Keratinocyte (primary cell): ENCODE measurements at regions not wholly inside any gene's neighbourhood (a gene's known extent, or its start where the extent isn't known, plus 50 kb on each side); places are given as distances from the start of the nearest gene placed in this dataset.

Source experiments
- DNase-seq: peaks from one replicate; pipeline ENCODE4 v3.0.0-alpha.2; 2011; ENCODE audit warnings: low read depth, missing footprints, low spot score
- FAIRE-seq: peaks from 2 replicates; lab custom pipeline; 2011; peaks lifted over from hg19 to GRCh38; lab: Jason Lieb, UNC
- H2AFZ ChIP-seq: 2 replicates; pipeline ENCODE4 v1.6.0; 2012; ENCODE audit warnings: low read length, control low read depth, inconsistent platforms; ENCODE audit not compliant: control insufficient read depth
- H3K27ac ChIP-seq: 2 replicates; pipeline ENCODE4 v1.5.1; 2011; ENCODE audit warnings: low read length; ENCODE audit not compliant: control insufficient read depth, insufficient read depth
- H3K27me3 ChIP-seq: 3 replicates; pipeline ENCODE4 v1.6.0; 2011; ENCODE audit warnings: low read length; ENCODE audit not compliant: control insufficient read depth, insufficient read depth; ENCODE audit errors: extremely low read depth
- H3K36me3 ChIP-seq, 2 experiments: 2 replicates in 1 of 2; 3 replicates in 1 of 2; pipeline ENCODE4 v1.5.1; 2011; ENCODE audit warnings: low read length in 2 of 2, mild to moderate bottlenecking in 1 of 2; ENCODE audit not compliant: control insufficient read depth in 2 of 2, insufficient read depth in 2 of 2; ENCODE audit errors: extremely low read depth in 1 of 2
- H3K4me1 ChIP-seq: 3 replicates; pipeline ENCODE4 v1.5.1; 2011; ENCODE audit warnings: low read length; ENCODE audit not compliant: control insufficient read depth, insufficient read depth; ENCODE audit errors: extremely low read depth
- H3K4me2 ChIP-seq: 3 replicates; pipeline ENCODE4 v1.6.0; 2011; ENCODE audit warnings: low read depth, low read length; ENCODE audit not compliant: control insufficient read depth, insufficient read depth; ENCODE audit errors: extremely low read depth
- H3K4me3 ChIP-seq, 3 experiments: fragments of 200-600 bp in 1 of 3; sonication (generic) in 1 of 3; 2 replicates in 2 of 3; 3 replicates in 1 of 3; pipeline ENCODE4 v1.5.1; 2011 to 2016; ENCODE audit warnings: low read length in 3 of 3, mild to moderate bottlenecking in 3 of 3, control low read depth in 2 of 3, inconsistent platforms in 1 of 3, low read depth in 1 of 3, mixed read lengths in 1 of 3, mixed run types in 1 of 3, moderate library complexity in 1 of 3; ENCODE audit not compliant: control insufficient read depth in 2 of 3, insufficient read depth in 2 of 3; ENCODE audit errors: extremely low read depth in 1 of 3
- H3K79me2 ChIP-seq: 2 replicates; pipeline ENCODE4 v1.6.0; 2012; ENCODE audit warnings: low read length; ENCODE audit not compliant: control insufficient read depth, insufficient read depth
- H3K9ac ChIP-seq: 3 replicates; pipeline ENCODE4 v1.6.0; 2011; ENCODE audit warnings: low read length; ENCODE audit not compliant: control insufficient read depth, insufficient read depth; ENCODE audit errors: extremely low read depth
- H3K9me1 ChIP-seq: 3 replicates; pipeline ENCODE4 v1.6.0; 2011; ENCODE audit warnings: low read length; ENCODE audit not compliant: control insufficient read depth, insufficient read depth; ENCODE audit errors: extremely low read depth
- H3K9me3 ChIP-seq: 2 replicates; pipeline ENCODE4 v1.5.1; 2012; ENCODE audit warnings: low read depth, low read length; ENCODE audit not compliant: control insufficient read depth
- H4K20me1 ChIP-seq: 3 replicates; pipeline ENCODE4 v1.6.0; 2011; ENCODE audit warnings: low read length; ENCODE audit not compliant: control insufficient read depth, insufficient read depth; ENCODE audit errors: extremely low read depth
- CTCF ChIP-seq, 3 experiments: IDR thresholded peaks in 1 of 3; conservative IDR thresholded peaks in 1 of 3; optimal IDR thresholded peaks in 1 of 3; 2 replicates in 2 of 3; 3 replicates in 1 of 3; pipeline versions ENCODE3 to v1.5.1; 2011; ENCODE audit warnings: low read length in 3 of 3, mild to moderate bottlenecking in 3 of 3, moderate library complexity in 2 of 3, control low read depth in 1 of 3, inconsistent platforms in 1 of 3; ENCODE audit not compliant: insufficient read depth in 2 of 3; ENCODE audit errors: extremely low read depth in 1 of 3
- EZH2 ChIP-seq: IDR thresholded peaks from one replicate; pipeline ENCODE4 v1.6.1; 2012; ENCODE audit warnings: inconsistent platforms, mild to moderate bottlenecking, low read length, moderate library complexity
- dilution Hi-C: fragments of 300-500 bp; cut with MboI; formaldehyde crosslinking; loops from one replicate; pipeline ENCODE4 v1.7.0; 2020; ENCODE audit warnings: low sequenced_read_pairs; ENCODE audit not compliant: extremely low pct_ligation_motif_present

- Histone ChIP-seq H4K20me1 (no peaks in the 10 kb centered on the region), H3K36me3 (no peaks in the 10 kb centered on the region), H3K27me3 (no peaks in the 10 kb centered on the region), H3K27ac (no peak overlapping the region), H3K9me1 (no peaks in the 10 kb centered on the region), H3K9me3 (no peaks in the 10 kb centered on the region), H3K79me2 (no peaks in the 10 kb centered on the region), H3K9ac (no peak overlapping the region), H3K4me1 (no peaks in the 10 kb centered on the region), H2AFZ (no peak overlapping the region), H3K4me2 (no peak overlapping the region), H3K4me3 (no peak overlapping the region)
- no peak for TF ChIP-seq CTCF (optimal IDR thresholded peaks at IDR 0.05 in 1 of 3, IDR thresholded peaks at IDR 0.05 in 1 of 3, conservative IDR thresholded peaks at IDR 0.05 in 1 of 3; ENCODE audit: extremely low read depth in 1 of 3, insufficient read depth in 2 of 3, low read length in 3 of 3)
- TF ChIP-seq EZH2 = no peak
- dilution Hi-C loops = no loop called here
- DNase-seq (no peak), FAIRE-seq (no peak)
These were observed 1372.9 kb upstream of the ADGRL2 start for GRCh38 chr1:80427881-80428280.

DNA sequence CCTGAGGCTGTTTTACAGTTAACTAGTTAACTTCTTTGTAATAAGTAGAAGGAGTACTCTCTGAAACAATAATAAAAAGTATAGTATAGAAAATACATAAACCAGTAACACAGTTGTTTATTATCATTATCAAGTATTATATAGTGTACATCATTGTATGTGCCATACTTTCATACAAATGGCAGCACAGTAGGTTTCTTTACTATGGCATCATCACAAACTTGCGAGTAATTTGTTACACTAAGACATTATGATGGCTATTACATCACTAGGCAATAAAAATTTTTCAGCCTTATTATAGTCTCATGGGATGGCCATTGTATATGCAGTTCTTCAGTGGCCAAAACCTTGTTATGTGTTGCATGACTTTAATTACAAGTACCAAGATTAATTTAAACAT is 1376.5 kb upstream of the ADGRL2 start:
- Histone ChIP-seq H3K4me1 (no peaks in the 10 kb centered on the region), H3K9me3 (no peaks in the 10 kb centered on the region), H3K9me1 (no peaks in the 10 kb centered on the region), H3K4me2 (no peak overlapping the region), H3K4me3 (no peak overlapping the region), H3K27ac (no peak overlapping the region), H2AFZ (no peak overlapping the region), H3K9ac (no peak overlapping the region), H3K27me3 (no peaks in the 10 kb centered on the region), H3K36me3 (no peaks in the 10 kb centered on the region), H4K20me1 (no peaks in the 10 kb centered on the region), H3K79me2 (no peaks in the 10 kb centered on the region)
- TF ChIP-seq EZH2 (no peak), CTCF (optimal IDR thresholded peaks at IDR 0.05 in 1 of 3, IDR thresholded peaks at IDR 0.05 in 1 of 3, conservative IDR thresholded peaks at IDR 0.05 in 1 of 3; ENCODE audit: extremely low read depth in 1 of 3, insufficient read depth in 2 of 3, low read length in 3 of 3) (no peak)
- no peak for DNase-seq
- no peak for FAIRE-seq
- dilution Hi-C loops = no loop called here
